ENCODE measurements at regions not wholly inside any gene's neighbourhood (a gene's known extent, or its start where the extent isn't known, plus 50 kb on each side); places are given as distances from the start of the nearest gene placed in this dataset.

GRCh38 chr18:60784161-60784560 lies 411.6 kb upstream of the MC4R start:
- DNase-seq (ENCODE audit: low read depth), result no peak
- Mint-ChIP-seq H3K4me3 (ENCODE audit: unreplicated experiment) (no peak overlapping the region), H3K27me3 (ENCODE audit: low read depth, unreplicated experiment) (no peaks in the 10 kb centered on the region), H3K4me1 (ENCODE audit: low read depth, unreplicated experiment) (no peaks in the 10 kb centered on the region), H3K27ac (ENCODE audit: unreplicated experiment) (no peak overlapping the region), H3K36me3 (ENCODE audit: low read depth, unreplicated experiment) (no peaks in the 10 kb centered on the region), H3K9me3 (ENCODE audit: unreplicated experiment) (no peaks in the 10 kb centered on the region)
- H3K36me3 ChIP-seq (ENCODE audit: insufficient read depth, low read length), result no peaks in the 10 kb centered on the region
- no peak for FAIRE-seq
- H3K27ac ChIP-seq (ENCODE audit: low read depth, low read length), result no peak overlapping the region
- H4K20me1 ChIP-seq (ENCODE audit: insufficient read depth, low read length), result no peaks in the 10 kb centered on the region
- H3K27me3 ChIP-seq (ENCODE audit: insufficient read depth, low read length), result no peaks in the 10 kb centered on the region
- no peak overlapping the region for H2AFZ ChIP-seq (ENCODE audit: low read depth, low read length)
- H3K4me1 ChIP-seq (ENCODE audit: insufficient read depth, low read length), result no peaks in the 10 kb centered on the region
- no peak overlapping the region for H3K4me3 ChIP-seq (ENCODE audit: insufficient read depth, low read depth, low read length)
- no peak overlapping the region for H3K4me2 ChIP-seq (ENCODE audit: low read length)
- no peak for TF ChIP-seq EZH2 (IDR thresholded peaks at IDR 0.05; ENCODE audit: insufficient read depth, low read length)
- TF ChIP-seq, protein P1, sequence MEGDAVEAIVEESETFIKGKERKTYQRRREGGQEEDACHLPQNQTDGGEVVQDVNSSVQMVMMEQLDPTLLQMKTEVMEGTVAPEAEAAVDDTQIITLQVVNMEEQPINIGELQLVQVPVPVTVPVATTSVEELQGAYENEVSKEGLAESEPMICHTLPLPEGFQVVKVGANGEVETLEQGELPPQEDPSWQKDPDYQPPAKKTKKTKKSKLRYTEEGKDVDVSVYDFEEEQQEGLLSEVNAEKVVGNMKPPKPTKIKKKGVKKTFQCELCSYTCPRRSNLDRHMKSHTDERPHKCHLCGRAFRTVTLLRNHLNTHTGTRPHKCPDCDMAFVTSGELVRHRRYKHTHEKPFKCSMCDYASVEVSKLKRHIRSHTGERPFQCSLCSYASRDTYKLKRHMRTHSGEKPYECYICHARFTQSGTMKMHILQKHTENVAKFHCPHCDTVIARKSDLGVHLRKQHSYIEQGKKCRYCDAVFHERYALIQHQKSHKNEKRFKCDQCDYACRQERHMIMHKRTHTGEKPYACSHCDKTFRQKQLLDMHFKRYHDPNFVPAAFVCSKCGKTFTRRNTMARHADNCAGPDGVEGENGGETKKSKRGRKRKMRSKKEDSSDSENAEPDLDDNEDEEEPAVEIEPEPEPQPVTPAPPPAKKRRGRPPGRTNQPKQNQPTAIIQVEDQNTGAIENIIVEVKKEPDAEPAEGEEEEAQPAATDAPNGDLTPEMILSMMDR (IDR thresholded peaks at IDR 0.05; ENCODE audit: insufficient read depth, low read depth, low read length), result no peak
- no peak overlapping the region for H3K9ac ChIP-seq (ENCODE audit: low read length)
- peaks cover 4% of the 10 kb centered on the region for H3K9me3 ChIP-seq (ENCODE audit: insufficient read depth, low read depth, low read length)
- H3K79me2 ChIP-seq (ENCODE audit: insufficient read depth, low read length), result no peaks in the 10 kb centered on the region

- Histone ChIP-seq H3K36me3 (ENCODE audit: insufficient read depth, low read length) (no peaks in the 10 kb centered on the region), H3K4me1 (ENCODE audit: insufficient read depth, low read length) (no peaks in the 10 kb centered on the region), H3K27me3 (ENCODE audit: insufficient read depth, low read length) (no peaks in the 10 kb centered on the region), H3K27ac (ENCODE audit: low read depth, low read length) (no peak overlapping the region), H3K9me3 (ENCODE audit: insufficient read depth, low read depth, low read length) (no peaks in the 10 kb centered on the region), H4K20me1 (ENCODE audit: insufficient read depth, low read length) (no peaks in the 10 kb centered on the region), H3K4me2 (ENCODE audit: low read length) (no peak overlapping the region), H3K4me3 (ENCODE audit: insufficient read depth, low read depth, low read length) (no peak overlapping the region), H3K79me2 (ENCODE audit: insufficient read depth, low read length) (no peaks in the 10 kb centered on the region), H2AFZ (ENCODE audit: low read depth, low read length) (no peak overlapping the region), H3K9ac (ENCODE audit: low read length) (no peak overlapping the region)
- Mint-ChIP-seq H3K4me3 (ENCODE audit: unreplicated experiment) (no peak overlapping the region), H3K27ac (ENCODE audit: unreplicated experiment) (no peak overlapping the region), H3K27me3 (ENCODE audit: low read depth, unreplicated experiment) (no peaks in the 10 kb centered on the region), H3K9me3 (ENCODE audit: unreplicated experiment) (no peaks in the 10 kb centered on the region), H3K4me1 (ENCODE audit: low read depth, unreplicated experiment) (no peaks in the 10 kb centered on the region), H3K36me3 (ENCODE audit: low read depth, unreplicated experiment) (no peaks in the 10 kb centered on the region)
- FAIRE-seq (no peak), DNase-seq (ENCODE audit: low read depth) (no peak)
- TF ChIP-seq, protein P1 (IDR thresholded peaks at IDR 0.05; ENCODE audit: insufficient read depth, low read depth, low read length), result no peak
- TF ChIP-seq EZH2 (IDR thresholded peaks at IDR 0.05; ENCODE audit: insufficient read depth, low read length), result no peak
Measured at GRCh38 chr18:60794802-60795201, 422.2 kb upstream of the MC4R start.

- H3K4me2 ChIP-seq (ENCODE audit: low read length), result no peak overlapping the region
- no peak overlapping the region for H2AFZ ChIP-seq (ENCODE audit: low read depth, low read length)
- H3K4me3 ChIP-seq (ENCODE audit: insufficient read depth, low read depth, low read length), result no peak overlapping the region
- no peaks in the 10 kb centered on the region for H3K9me3 ChIP-seq (ENCODE audit: insufficient read depth, low read depth, low read length)
- H3K9ac ChIP-seq (ENCODE audit: low read length), result no peak overlapping the region
- no peaks in the 10 kb centered on the region for H3K79me2 ChIP-seq (ENCODE audit: insufficient read depth, low read length)
- FAIRE-seq, result no peak
- no peak overlapping the region for H3K27ac ChIP-seq (ENCODE audit: low read depth, low read length)
- no peaks in the 10 kb centered on the region for H3K36me3 ChIP-seq (ENCODE audit: insufficient read depth, low read length)
- Mint-ChIP-seq H3K4me3 (ENCODE audit: unreplicated experiment) (no peak overlapping the region), H3K27ac (ENCODE audit: unreplicated experiment) (no peak overlapping the region), H3K36me3 (ENCODE audit: low read depth, unreplicated experiment) (no peaks in the 10 kb centered on the region), H3K27me3 (ENCODE audit: low read depth, unreplicated experiment) (no peaks in the 10 kb centered on the region), H3K9me3 (ENCODE audit: unreplicated experiment) (no peaks in the 10 kb centered on the region), H3K4me1 (ENCODE audit: low read depth, unreplicated experiment) (no peaks in the 10 kb centered on the region)
- no peaks in the 10 kb centered on the region for H3K27me3 ChIP-seq (ENCODE audit: insufficient read depth, low read length)
- H3K4me1 ChIP-seq (ENCODE audit: insufficient read depth, low read length), result no peaks in the 10 kb centered on the region
- DNase-seq (ENCODE audit: low read depth), result no peak
- H4K20me1 ChIP-seq (ENCODE audit: insufficient read depth, low read length), result no peaks in the 10 kb centered on the region
- TF ChIP-seq EZH2 (IDR thresholded peaks at IDR 0.05; ENCODE audit: insufficient read depth, low read length), result no peak
- TF ChIP-seq, protein P1 (IDR thresholded peaks at IDR 0.05; ENCODE audit: insufficient read depth, low read depth, low read length), result no peak
Measured at GRCh38 chr18:60804415-60804814, 431.8 kb upstream of the MC4R start.

Data from astrocyte (in vitro differentiated cells and primary cell).